ENCODE measurements at regions not wholly inside any gene's neighbourhood (a gene's known extent, or its start where the extent isn't known, plus 50 kb on each side); places are given as distances from the start of the nearest gene placed in this dataset.
"Not testable (repeated sequence)": the region's sequence is repeated elsewhere in the genome, so short reads cannot be mapped to it uniquely, and the experiment has no call there.

DNA sequence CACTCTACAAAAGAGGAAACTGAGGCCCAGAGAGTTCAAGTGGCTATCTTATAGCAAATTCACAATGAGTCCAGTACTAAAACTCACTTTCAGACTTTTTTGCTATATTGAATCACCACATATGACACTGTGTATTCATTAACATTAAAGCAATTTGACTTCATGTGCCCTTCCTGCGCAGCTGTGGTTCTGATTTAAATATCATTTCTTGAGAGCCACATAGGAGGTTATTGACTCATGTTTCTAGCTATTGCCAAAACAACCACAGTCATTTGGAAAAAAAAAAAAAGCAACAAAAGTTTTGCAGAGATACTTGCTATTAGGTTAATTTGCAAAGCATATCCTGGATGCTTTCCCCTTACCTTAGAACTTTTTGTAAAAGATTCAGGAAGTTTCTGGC lies 341.2 kb downstream of the PIK3C3 start:
- no peaks in the 10 kb centered on the region for H3K36me3 Mint-ChIP-seq
- H3K27me3 Mint-ChIP-seq: no peaks in the 10 kb centered on the region
- H3K4me1 Mint-ChIP-seq: no peaks in the 10 kb centered on the region
- DNase-seq (ENCODE audit: low spot score in 2 of 2) (no peak), ATAC-seq (ENCODE audit: low read depth) (no peak)
- peaks cover 3% of the 10 kb centered on the region for H3K9me3 Mint-ChIP-seq
- H3K27ac Mint-ChIP-seq: no peak overlapping the region
- no peak overlapping the region for H3K4me3 Mint-ChIP-seq

DNA sequence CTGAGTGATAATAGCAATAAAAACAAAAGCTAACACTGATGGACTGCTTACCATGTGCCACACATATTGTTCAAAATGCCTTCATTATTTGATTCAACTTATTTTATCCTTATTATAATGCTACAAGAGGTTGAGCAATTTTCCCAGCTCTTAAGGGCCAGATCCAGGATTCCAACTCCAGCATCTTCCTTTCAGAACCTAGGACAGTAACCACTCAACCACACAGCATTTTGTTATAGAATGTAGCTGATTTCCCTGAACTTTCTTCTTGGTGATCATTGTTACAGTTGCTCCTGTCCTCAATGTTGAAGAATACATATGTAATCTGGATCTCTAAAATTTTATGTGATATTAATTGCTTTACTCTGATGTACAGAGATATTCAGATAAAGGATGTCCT lies 341.7 kb downstream of the PIK3C3 start:
- no peaks in the 10 kb centered on the region for H3K27me3 Mint-ChIP-seq
- no peak for DNase-seq (ENCODE audit: low spot score in 2 of 2)
- no peak overlapping the region for H3K4me3 Mint-ChIP-seq
- no peaks in the 10 kb centered on the region for H3K36me3 Mint-ChIP-seq
- H3K9me3 Mint-ChIP-seq: peaks cover 3% of the 10 kb centered on the region
- no peak for ATAC-seq (ENCODE audit: low read depth)
- H3K27ac Mint-ChIP-seq: no peak overlapping the region
- H3K4me1 Mint-ChIP-seq: no peaks in the 10 kb centered on the region

- Mint-ChIP-seq H3K27ac (no peak overlapping the region), H3K4me1 (no peaks in the 10 kb centered on the region), H3K27me3 (peaks cover 2% of the 10 kb centered on the region), H3K4me3 (no peak overlapping the region), H3K36me3 (no peaks in the 10 kb centered on the region), H3K9me3 (no peaks in the 10 kb centered on the region)
- DNase-seq (ENCODE audit: low spot score in 2 of 2) (peak; percentile 29 to 37), ATAC-seq (ENCODE audit: low read depth) (peak; percentile 34)
These were observed 344.0 kb downstream of the PIK3C3 start for GRCh38 chr18:42298759-42299675.

DNA sequence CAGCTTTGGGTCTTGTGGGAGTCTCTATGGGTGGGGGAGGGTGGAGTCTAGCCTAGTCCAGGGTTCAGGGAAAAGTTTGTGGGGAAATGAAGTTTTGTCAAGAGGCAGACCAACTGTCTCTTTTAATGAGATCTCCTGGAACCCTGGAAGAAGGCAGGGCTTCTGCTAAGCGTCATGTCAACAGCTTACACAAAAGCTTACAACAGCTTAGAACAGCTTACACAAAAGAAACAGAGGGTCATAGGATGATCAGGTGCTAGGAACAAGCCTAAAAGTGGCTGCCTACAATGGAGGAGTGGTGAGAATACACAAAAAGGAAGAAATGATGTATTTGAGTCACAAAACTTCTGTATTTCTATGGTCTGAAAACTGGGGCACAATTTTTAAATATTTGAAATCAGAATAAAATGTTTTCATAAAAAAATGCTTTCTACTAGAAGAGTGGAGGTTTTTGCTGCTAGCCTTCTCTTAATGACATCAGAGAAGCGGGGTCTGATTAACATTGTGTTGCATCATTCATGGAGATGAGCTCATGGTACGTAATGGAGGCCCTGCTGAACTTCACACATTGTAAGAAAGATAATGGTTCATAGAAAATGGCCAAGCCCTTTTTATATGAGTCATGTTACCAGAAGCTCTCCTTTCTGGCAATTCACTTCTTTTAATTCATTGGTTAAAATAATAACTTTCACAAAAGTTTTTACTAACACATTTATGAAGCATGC lies 351.0 kb downstream of the PIK3C3 start:
- Mint-ChIP-seq H3K4me3 (no peak overlapping the region), H3K36me3 (no peaks in the 10 kb centered on the region), H3K4me1 (no peaks in the 10 kb centered on the region), H3K9me3 (no peaks in the 10 kb centered on the region), H3K27me3 (peaks cover 5% of the 10 kb centered on the region), H3K27ac (no peak overlapping the region)
- no peak for ATAC-seq (ENCODE audit: low read depth)
- DNase-seq (ENCODE audit: low spot score in 2 of 2): no peak

DNA sequence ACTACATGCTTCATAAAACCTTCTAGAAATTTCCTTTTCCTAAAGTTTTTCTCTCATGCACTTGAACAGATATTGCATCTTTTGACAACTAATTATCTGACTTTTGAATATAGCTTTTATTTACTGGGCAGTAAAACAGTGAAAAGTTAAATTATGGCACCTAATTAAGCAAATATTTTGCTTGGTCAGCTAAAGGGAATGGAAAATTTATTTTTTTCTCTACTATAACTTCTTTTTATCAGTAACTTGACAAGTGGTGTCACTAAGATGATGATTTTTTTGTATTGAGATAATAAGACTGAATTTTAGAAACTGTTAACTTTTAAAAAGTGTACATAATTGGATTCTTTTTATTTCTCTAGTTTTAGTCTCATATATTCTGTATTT lies 351.6 kb downstream of the PIK3C3 start:
- H3K4me3 Mint-ChIP-seq: no peak overlapping the region
- H3K27ac Mint-ChIP-seq: no peak overlapping the region
- no peaks in the 10 kb centered on the region for H3K9me3 Mint-ChIP-seq
- H3K4me1 Mint-ChIP-seq: no peaks in the 10 kb centered on the region
- no peak for ATAC-seq (ENCODE audit: low read depth)
- DNase-seq (ENCODE audit: low spot score in 2 of 2): no peak
- no peaks in the 10 kb centered on the region for H3K36me3 Mint-ChIP-seq
- peaks cover 5% of the 10 kb centered on the region for H3K27me3 Mint-ChIP-seq

DNA sequence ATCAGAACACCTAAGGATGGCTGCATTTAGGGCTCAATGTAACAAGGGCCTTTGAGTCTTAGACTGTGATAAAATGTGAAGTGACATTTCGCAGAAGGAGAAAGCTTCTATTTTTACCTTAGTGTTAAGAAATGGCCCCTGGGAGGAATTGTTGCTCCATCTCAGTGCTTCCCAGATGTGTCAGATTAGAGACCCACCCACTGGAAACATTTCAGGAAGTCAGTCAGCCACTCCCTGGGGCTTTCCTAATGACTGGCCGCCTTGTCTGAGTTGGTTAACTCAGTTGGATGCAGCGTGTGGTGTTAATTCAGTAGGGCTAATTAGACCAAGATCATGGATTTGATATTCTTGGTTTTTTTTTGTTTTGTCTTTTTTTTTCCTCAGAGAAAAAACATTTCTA lies 355.9 kb downstream of the PIK3C3 start:
- Mint-ChIP-seq H3K4me3 (no peak overlapping the region), H3K4me1 (no peaks in the 10 kb centered on the region), H3K27me3 (peaks cover 3% of the 10 kb centered on the region), H3K27ac (no peak overlapping the region), H3K9me3 (no peaks in the 10 kb centered on the region), H3K36me3 (no peaks in the 10 kb centered on the region)
- DNase-seq (ENCODE audit: low spot score in 2 of 2) (no peak), ATAC-seq (ENCODE audit: low read depth) (no peak)

DNA sequence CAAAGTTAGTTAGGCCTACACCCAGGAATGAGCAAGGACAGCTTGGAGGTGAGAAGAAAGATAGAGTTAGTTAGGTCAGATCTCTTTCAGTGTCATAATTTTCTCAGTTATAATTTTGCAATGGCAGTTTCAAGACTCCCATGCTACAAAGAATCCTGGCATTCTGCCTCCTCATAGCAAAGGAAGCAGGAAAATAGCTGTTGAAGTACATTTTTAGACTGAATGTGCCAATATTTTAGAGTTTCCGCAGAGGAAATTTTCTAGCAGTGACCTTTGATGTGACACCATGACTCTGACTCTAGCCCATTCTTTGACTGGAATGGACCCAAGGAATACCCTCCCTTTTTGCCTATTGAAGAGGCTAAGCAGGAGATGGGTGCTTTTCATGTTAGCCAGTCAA lies 371.7 kb downstream of the PIK3C3 start:
- no peak for DNase-seq (ENCODE audit: low spot score in 2 of 2)
- Mint-ChIP-seq H3K27ac (no peak overlapping the region), H3K27me3 (no peaks in the 10 kb centered on the region), H3K4me1 (no peaks in the 10 kb centered on the region), H3K36me3 (no peaks in the 10 kb centered on the region), H3K9me3 (no peaks in the 10 kb centered on the region), H3K4me3 (no peak overlapping the region)
- ATAC-seq (ENCODE audit: low read depth): no peak

- H3K27me3 Mint-ChIP-seq: no peaks in the 10 kb centered on the region
- ATAC-seq (ENCODE audit: low read depth) (no peak), DNase-seq (ENCODE audit: low spot score in 2 of 2) (no peak)
- no peaks in the 10 kb centered on the region for H3K36me3 Mint-ChIP-seq
- peaks cover 1% of the 10 kb centered on the region for H3K9me3 Mint-ChIP-seq
- H3K27ac Mint-ChIP-seq: no peak overlapping the region
- H3K4me3 Mint-ChIP-seq: no peak overlapping the region
- no peaks in the 10 kb centered on the region for H3K4me1 Mint-ChIP-seq
These were observed 373.9 kb downstream of the PIK3C3 start for GRCh38 chr18:42328931-42329330.

DNA sequence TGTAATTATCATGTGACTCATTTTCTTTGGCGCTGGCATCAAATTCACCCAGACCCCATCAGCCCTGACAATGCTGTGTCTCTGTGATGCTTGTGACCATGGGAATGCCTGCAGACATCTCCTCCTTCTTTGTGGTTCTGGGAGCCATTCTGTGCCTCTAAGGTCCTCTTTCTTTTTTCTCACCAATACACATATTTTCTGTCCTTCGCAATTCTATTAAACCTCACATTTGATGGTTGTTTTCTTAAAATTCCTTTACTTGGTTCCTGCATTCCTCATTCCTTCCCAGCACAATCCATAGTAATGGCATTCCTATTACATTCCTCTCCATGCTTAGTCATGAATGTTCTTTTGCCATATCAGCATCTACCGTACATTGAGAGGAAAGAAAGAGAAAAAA lies 375.3 kb downstream of the PIK3C3 start:
- no peaks in the 10 kb centered on the region for H3K4me1 Mint-ChIP-seq
- no peak overlapping the region for H3K27ac Mint-ChIP-seq
- ATAC-seq (ENCODE audit: low read depth) (no peak), DNase-seq (ENCODE audit: low spot score in 2 of 2) (no peak)
- no peaks in the 10 kb centered on the region for H3K36me3 Mint-ChIP-seq
- H3K9me3 Mint-ChIP-seq: peaks cover 1% of the 10 kb centered on the region
- no peak overlapping the region for H3K4me3 Mint-ChIP-seq
- no peaks in the 10 kb centered on the region for H3K27me3 Mint-ChIP-seq

DNA sequence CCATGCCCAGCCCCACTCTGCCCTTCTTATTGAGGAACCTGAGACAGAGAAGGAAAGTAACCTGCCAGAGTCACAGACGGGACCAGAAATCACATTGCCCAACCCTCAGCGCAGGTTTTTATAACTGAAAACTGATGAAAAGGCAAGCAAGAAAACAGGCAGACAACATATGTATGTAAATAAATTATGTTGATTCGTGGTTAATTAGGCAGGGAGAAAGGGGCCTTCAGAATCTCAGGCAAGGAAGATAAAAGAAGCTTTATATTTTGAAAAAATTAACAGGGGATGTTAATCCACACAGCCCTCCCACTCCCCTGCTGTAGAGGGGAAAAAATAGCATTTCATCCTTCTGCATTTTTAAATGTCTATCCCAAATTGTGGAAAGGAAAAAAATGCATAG lies 378.5 kb downstream of the PIK3C3 start:
- H3K4me1 Mint-ChIP-seq: no peaks in the 10 kb centered on the region
- peaks cover 2% of the 10 kb centered on the region for H3K36me3 Mint-ChIP-seq
- H3K27me3 Mint-ChIP-seq: no peaks in the 10 kb centered on the region
- ATAC-seq (ENCODE audit: low read depth) (no peak), DNase-seq (ENCODE audit: low spot score in 2 of 2) (no peak)
- H3K27ac Mint-ChIP-seq: no peak overlapping the region
- H3K9me3 Mint-ChIP-seq: peaks cover 6% of the 10 kb centered on the region
- no peak overlapping the region for H3K4me3 Mint-ChIP-seq

GRCh38 chr18:42334931-42335330 lies 379.9 kb downstream of the PIK3C3 start:
- Mint-ChIP-seq H3K4me3 (no peak overlapping the region), H3K27ac (no peak overlapping the region), H3K36me3 (peaks cover 2% of the 10 kb centered on the region), H3K27me3 (no peaks in the 10 kb centered on the region), H3K9me3 (peaks cover 6% of the 10 kb centered on the region), H3K4me1 (no peaks in the 10 kb centered on the region)
- ATAC-seq (ENCODE audit: low read depth) (no peak), DNase-seq (ENCODE audit: low spot score in 2 of 2) (no peak)

DNA sequence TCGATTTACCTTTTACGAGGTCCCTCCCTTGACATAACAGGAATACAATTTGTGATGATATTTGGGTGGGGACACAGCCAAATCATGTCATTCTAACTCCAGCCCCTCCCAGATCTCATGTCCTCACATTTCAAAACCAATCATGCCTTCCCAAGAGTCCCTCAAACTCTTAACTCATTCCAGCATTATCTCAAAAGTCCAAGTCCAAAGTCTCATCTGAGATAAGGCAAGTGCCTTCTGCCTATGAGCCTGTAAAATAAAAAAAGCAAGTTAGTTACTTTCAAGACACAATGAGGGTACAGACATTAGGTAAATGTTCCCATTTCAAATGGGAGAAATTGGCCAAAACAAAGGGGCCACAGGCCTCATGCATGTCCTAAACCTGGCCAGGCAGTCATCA lies 381.1 kb downstream of the PIK3C3 start:
- no peak overlapping the region for H3K27ac Mint-ChIP-seq
- no peak for ATAC-seq (ENCODE audit: low read depth)
- DNase-seq (ENCODE audit: low spot score in 2 of 2): no peak
- no peaks in the 10 kb centered on the region for H3K27me3 Mint-ChIP-seq
- H3K36me3 Mint-ChIP-seq: peaks cover 2% of the 10 kb centered on the region
- H3K4me3 Mint-ChIP-seq: no peak overlapping the region
- H3K9me3 Mint-ChIP-seq: peaks cover 6% of the 10 kb centered on the region
- no peaks in the 10 kb centered on the region for H3K4me1 Mint-ChIP-seq

- not testable (repeated sequence) for H3K9me3 Mint-ChIP-seq; H3K27me3 Mint-ChIP-seq; ATAC-seq (ENCODE audit: low read depth); DNase-seq (ENCODE audit: low spot score in 2 of 2); H3K4me3 Mint-ChIP-seq; H3K27ac Mint-ChIP-seq; H3K36me3 Mint-ChIP-seq; H3K4me1 Mint-ChIP-seq
These were observed 382.3 kb downstream of the PIK3C3 start for GRCh38 chr18:42337337-42337736.

GRCh38 chr18:42338683-42339082 lies 383.6 kb downstream of the PIK3C3 start:
- peaks cover 2% of the 10 kb centered on the region for H3K36me3 Mint-ChIP-seq
- H3K27me3 Mint-ChIP-seq: no peaks in the 10 kb centered on the region
- no peak for DNase-seq (ENCODE audit: low spot score in 2 of 2)
- peaks cover 5% of the 10 kb centered on the region for H3K9me3 Mint-ChIP-seq
- no peak overlapping the region for H3K4me3 Mint-ChIP-seq
- no peak for ATAC-seq (ENCODE audit: low read depth)
- H3K27ac Mint-ChIP-seq: no peak overlapping the region
- no peaks in the 10 kb centered on the region for H3K4me1 Mint-ChIP-seq

Measured in memory B cell (primary cell).